Stimulated activated CD8-positive, alpha-beta memory T cell treated with anti-CD3 and anti-CD28 coated beads, Interleukin-7, amount 100 ng/mL, for 4 hours (primary cell): ENCODE measurements at regions not wholly inside any gene's neighbourhood (a gene's known extent, or its start where the extent isn't known, plus 50 kb on each side); places are given as distances from the start of the nearest gene placed in this dataset.
A peak's percentile ranks its signal among the peaks of the same experiment; 100 is the strongest.

Experiments
- DNase-seq, 2 donors: peaks; one replicate each; pipeline ENCODE4 v3.0.0-alpha.2; 2020; ENCODE audit warnings: low read depth in 2 of 2

DNA sequence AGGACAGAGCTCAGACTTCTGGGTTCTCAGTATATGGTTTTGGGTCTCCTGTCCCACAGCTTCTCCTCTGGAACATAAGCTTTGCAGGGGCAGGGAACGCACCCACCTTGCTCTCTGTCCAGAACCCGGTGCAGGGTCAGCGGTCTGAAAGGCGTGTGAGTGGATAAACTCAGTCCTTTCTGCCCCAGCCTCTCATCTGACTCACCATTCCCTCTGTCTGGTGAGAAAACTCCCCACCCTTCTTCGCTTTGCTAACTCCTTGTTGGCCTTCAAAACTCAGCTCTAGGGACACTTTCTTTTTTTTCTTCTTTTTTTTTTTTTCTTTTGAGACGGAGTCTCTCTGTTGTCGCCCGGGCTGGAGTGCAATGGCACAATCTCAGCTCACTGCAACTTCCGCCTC lies 68.9 kb upstream of the NUP50 start:
- DNase-seq = no peak

DNA sequence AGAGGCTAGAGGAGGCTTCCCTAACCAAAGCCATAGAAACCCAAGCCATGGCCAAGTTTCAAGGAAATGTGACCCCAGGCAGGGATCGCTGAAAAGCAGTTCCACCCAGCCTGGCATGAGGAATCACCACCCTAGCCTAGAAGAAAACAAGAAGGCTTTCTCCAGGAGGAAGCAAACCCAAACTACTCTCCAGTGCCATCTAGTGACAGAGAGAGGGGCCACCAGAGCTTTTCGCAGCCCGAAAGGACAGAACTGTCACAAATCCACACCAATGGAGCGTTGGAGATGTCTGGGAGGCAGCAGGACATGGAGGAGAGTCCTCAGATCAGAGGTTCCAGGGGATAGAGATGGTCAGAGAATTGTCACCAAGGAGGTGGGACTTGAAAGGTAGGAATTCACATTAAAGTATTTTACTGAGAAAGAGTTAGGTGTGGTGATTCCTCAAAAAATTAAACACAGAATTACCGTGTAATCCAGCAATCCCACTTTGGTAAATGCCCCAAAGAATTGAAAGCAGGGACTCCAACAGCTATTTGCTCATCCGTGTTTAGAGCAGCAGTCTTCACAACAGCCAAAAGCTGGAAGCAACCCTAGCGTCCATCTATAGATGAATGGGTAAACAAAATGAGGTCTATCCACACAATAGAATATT lies 67.3 kb upstream of the NUP50 start:
- peak in 1 of 2 donors; percentile 3 for DNase-seq

DNA sequence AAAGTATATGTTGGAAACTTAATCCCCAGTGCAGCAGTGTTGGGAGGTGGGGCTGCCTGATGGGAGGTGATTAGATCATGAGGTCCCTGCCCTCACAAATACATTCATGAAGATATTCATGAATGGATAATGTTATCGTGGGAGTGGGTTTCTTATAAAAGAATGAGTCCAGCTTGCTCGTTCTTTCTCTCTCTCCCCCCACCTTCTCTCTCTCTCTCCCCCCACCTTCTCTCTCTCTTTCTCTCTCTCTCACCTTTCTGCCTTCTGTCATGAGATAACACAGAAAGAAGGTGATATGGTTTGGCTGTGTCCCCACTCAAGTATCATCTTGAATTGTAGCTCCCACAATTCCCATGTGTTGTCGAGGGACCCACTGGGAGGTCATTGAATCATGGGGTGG lies 66.7 kb upstream of the NUP50 start:
- no peak for DNase-seq

GRCh38 chr22:45098056-45098455 lies 65.7 kb upstream of the NUP50 start:
- no peak for DNase-seq

DNA sequence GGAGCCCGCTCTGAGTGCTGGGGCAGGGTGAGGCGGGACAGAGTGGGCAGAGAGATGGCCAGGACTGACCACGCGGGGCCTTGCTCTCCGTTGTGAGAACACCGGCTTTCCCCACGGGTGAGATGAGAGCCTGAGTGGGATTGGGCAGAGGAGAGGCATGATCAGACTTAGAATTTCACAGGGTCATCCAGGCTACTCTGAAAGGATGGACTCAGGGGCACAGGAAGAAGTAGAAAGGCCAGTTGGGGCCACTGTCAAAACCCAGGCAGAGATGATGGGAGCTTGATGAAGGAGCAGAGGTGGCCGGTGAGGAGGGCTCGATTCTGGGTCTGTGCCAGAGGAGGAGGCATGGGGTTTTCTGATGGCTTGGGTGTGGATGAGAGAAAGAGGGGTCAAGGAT lies 63.8 kb upstream of the NUP50 start:
- DNase-seq = no peak

- no peak for DNase-seq
These were observed 62.1 kb upstream of the NUP50 start for GRCh38 chr22:45101515-45102227.

GRCh38 chr22:45102896-45103420 lies 60.8 kb upstream of the NUP50 start:
- DNase-seq = no peak

GRCh38 chr22:45103756-45104155 lies 60.0 kb upstream of the NUP50 start:
- DNase-seq = no peak

DNA sequence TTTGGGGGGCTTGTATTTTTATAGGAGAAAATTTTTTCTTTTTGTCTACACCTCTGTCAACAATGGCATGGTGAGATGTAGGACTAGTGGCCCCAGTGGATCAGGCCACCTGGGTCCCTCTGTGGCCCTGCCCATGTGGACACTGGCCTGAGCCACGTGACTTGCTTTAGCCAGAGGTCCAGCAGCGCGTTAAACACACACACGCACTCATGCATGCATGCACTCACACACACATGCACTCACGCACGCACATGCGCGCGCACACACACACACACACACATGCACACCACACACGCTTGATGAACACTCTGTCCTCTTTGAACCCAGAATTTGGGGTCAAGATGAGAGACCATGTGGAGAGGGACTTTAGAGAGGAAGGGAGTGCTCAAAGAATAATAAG lies 59.4 kb upstream of the NUP50 start:
- no peak for DNase-seq

- no peak for DNase-seq
These were observed 58.4 kb upstream of the NUP50 start for GRCh38 chr22:45105281-45105702.

DNA sequence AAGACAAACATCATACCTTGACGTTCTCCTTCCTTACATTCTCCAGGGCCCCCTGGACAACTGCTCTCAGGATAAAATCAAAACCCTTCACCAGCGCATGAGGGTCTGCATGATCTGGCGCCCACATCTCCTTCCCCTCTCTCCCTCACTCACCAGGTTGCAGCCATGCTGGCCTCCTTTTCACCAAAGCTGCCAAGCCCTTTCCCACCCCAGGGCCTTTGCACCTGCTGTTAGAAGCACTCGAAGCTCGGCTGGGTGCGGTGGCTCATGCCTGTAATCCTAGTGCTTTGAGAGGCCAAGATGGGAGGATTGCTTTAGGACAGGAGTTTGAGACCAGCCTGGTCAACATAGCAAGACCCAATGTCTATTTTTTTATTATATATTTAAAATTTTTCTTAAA lies 56.1 kb upstream of the NUP50 start:
- DNase-seq = no peak

DNA sequence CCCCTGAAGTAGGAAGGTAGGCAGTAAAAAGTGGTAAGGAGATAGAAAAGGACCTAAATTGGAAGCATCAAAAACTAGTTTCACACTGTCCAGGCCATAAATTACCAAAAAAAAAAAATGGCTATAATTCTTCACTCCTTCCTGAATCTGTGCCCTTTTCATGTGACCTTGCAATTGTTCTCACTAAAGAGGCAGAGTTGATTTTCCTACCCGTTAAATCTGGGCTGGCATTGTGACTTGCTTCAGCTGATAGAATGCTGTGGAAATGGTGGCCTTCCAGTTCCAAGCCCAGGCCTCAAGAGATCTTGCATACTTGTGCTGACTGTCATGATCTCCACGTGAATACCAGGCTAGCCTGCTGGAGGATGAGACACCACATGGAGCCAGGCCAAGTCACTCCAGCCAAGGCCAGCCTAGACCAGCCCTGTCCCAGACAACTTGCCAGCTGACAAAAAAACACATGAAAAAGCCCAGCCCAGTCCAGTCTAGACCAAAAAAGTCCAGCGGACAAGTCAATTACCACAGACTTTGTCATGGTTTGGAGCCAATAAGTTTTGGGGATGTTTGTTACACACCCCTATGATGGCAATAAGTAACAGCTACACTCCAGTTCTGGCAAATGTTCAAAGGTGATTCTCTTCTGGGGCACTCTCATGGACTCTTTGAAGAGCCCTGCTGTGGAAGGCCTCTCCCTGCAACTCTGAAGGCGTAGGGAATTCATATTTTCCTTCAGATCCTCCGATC lies 51.4 kb upstream of the NUP50 start:
- DNase-seq = no peak
